HAP-1 (cell line): ENCODE measurements at regions not wholly inside any gene's neighbourhood (a gene's known extent, or its start where the extent isn't known, plus 50 kb on each side); places are given as distances from the start of the nearest gene placed in this dataset.
"Not testable (repeated sequence)": the region's sequence is repeated elsewhere in the genome, so short reads cannot be mapped to it uniquely, and the experiment has no call there.

ENCODE experiments used
- DNase-seq, 2 experiments: peaks; one replicate each; pipeline ENCODE4 v3.0.0-alpha.2; 2016 to 2020; ENCODE audit warnings: low spot score in 2 of 2
- H3K27me3 ChIP-seq: fragments of 250-450 bp; sonication (Bioruptor Pico); 2 replicates; pipeline ENCODE4 v1.5.1; 2020; ENCODE audit warnings: low read depth, mild to moderate bottlenecking, moderate library complexity
- H3K36me3 ChIP-seq: fragments of 250-450 bp; sonication (Bioruptor Pico); replicated peaks from 2 replicates; pipeline ENCODE4 v1.5.1; 2020; ENCODE audit warnings: mild to moderate bottlenecking
- H3K4me1 ChIP-seq: fragments of 250-450 bp; sonication (Bioruptor Pico); 2 replicates; pipeline ENCODE4 v1.5.1; 2020; ENCODE audit warnings: mild to moderate bottlenecking
- H3K4me3 ChIP-seq: fragments of 250-450 bp; sonication (Bioruptor Pico); 2 replicates; pipeline ENCODE4 v1.5.1; 2020; ENCODE audit warnings: mild to moderate bottlenecking, moderate library complexity
- H3K9me3 ChIP-seq: fragments of 250-450 bp; sonication (Bioruptor Pico); 2 replicates; pipeline ENCODE4 v1.5.1; 2020; ENCODE audit warnings: mild to moderate bottlenecking, moderate library complexity
- in situ Hi-C: fragments of 300-500 bp; cut with MboI; formaldehyde crosslinking; loops from 3 replicates; pipeline ENCODE4 v1.14.3; 2020; ENCODE audit warnings: low sequenced_read_pairs, inconsistent platforms, mixed read lengths

GRCh38 chr6:133147470-133148184, 93.5 kb upstream of the EYA4 start:
- H3K36me3 ChIP-seq, in situ Hi-C loops, H3K4me3 ChIP-seq, H3K9me3 ChIP-seq, H3K27me3 ChIP-seq, H3K4me1 ChIP-seq: not testable (repeated sequence)
- peak in 1 of 2 experiments; percentile 30 for DNase-seq

- Histone ChIP-seq H3K36me3 (no peaks in the 10 kb centered on the region), H3K9me3 (no peaks in the 10 kb centered on the region), H3K27me3 (no peaks in the 10 kb centered on the region), H3K4me1 (no peaks in the 10 kb centered on the region), H3K4me3 (no peak overlapping the region)
- in situ Hi-C loops = no loop called here
- DNase-seq = no peak
These were observed 84.5 kb upstream of the EYA4 start for GRCh38 chr6:133156689-133157088.

GRCh38 chr6:133157995-133158394, 83.2 kb upstream of the EYA4 start:
- no peak overlapping the region for H3K4me3 ChIP-seq
- in situ Hi-C loops = no loop called here

GRCh38 chr6:133159255-133159795, 81.8 kb upstream of the EYA4 start:
- no peaks in the 10 kb centered on the region for H3K4me1 ChIP-seq
- no peak for DNase-seq
- in situ Hi-C loops = no loop called here
- H3K9me3 ChIP-seq = no peaks in the 10 kb centered on the region
- H3K4me3 ChIP-seq = no peak overlapping the region
- H3K27me3 ChIP-seq = no peaks in the 10 kb centered on the region
- no peaks in the 10 kb centered on the region for H3K36me3 ChIP-seq

More at GRCh38 chr6:133157995-133158394, 83.2 kb upstream of the EYA4 start:
- Histone ChIP-seq H3K27me3 (no peaks in the 10 kb centered on the region), H3K36me3 (no peaks in the 10 kb centered on the region), H3K4me1 (no peaks in the 10 kb centered on the region), H3K9me3 (no peaks in the 10 kb centered on the region)
- DNase-seq = no peak

GRCh38 chr6:133160536-133160935, 80.6 kb upstream of the EYA4 start:
- in situ Hi-C loops = no loop called here

GRCh38 chr6:133165235-133165634, 75.9 kb upstream of the EYA4 start:
- in situ Hi-C loops = no loop called here
- no peaks in the 10 kb centered on the region for H3K27me3 ChIP-seq
- DNase-seq = no peak

More at GRCh38 chr6:133160536-133160935, 80.6 kb upstream of the EYA4 start:
- Histone ChIP-seq H3K4me3 (no peak overlapping the region), H3K9me3 (no peaks in the 10 kb centered on the region), H3K36me3 (no peaks in the 10 kb centered on the region), H3K27me3 (no peaks in the 10 kb centered on the region), H3K4me1 (no peaks in the 10 kb centered on the region)
- DNase-seq = no peak

GRCh38 chr6:133166766-133167165, 74.4 kb upstream of the EYA4 start:
- no peak overlapping the region for H3K4me3 ChIP-seq
- H3K9me3 ChIP-seq = no peaks in the 10 kb centered on the region; the same call in 1 of the 2 replicates
- in situ Hi-C loops = no loop called here
- H3K4me1 ChIP-seq = peaks cover 17% of the 10 kb centered on the region
- no peaks in the 10 kb centered on the region for H3K36me3 ChIP-seq
- no peak for DNase-seq
- H3K27me3 ChIP-seq = no peaks in the 10 kb centered on the region

More at GRCh38 chr6:133165235-133165634, 75.9 kb upstream of the EYA4 start:
- Histone ChIP-seq H3K9me3 (no peaks in the 10 kb centered on the region; the same call in 1 of the 2 replicates), H3K4me1 (peaks cover 15% of the 10 kb centered on the region), H3K4me3 (no peak overlapping the region), H3K36me3 (no peaks in the 10 kb centered on the region)

- DNase-seq = peak; percentile 53 to 66
These were observed 71.3 kb upstream of the EYA4 start for GRCh38 chr6:133169901-133170300.

GRCh38 chr6:133170602-133171001, 70.6 kb upstream of the EYA4 start:
- H3K27me3 ChIP-seq = no peaks in the 10 kb centered on the region
- no peaks in the 10 kb centered on the region for H3K36me3 ChIP-seq
- H3K9me3 ChIP-seq = peaks cover 6% of the 10 kb centered on the region
- DNase-seq = no peak
- in situ Hi-C loops = no loop called here
- no peak overlapping the region for H3K4me3 ChIP-seq
- peaks cover 17% of the 10 kb centered on the region for H3K4me1 ChIP-seq

More at GRCh38 chr6:133169901-133170300, 71.3 kb upstream of the EYA4 start:
- in situ Hi-C loops = no loop called here
- H3K4me1 ChIP-seq = peaks cover 17% of the 10 kb centered on the region
- no peaks in the 10 kb centered on the region for H3K27me3 ChIP-seq
- H3K9me3 ChIP-seq = peaks cover 6% of the 10 kb centered on the region
- no peak overlapping the region for H3K4me3 ChIP-seq
- no peaks in the 10 kb centered on the region for H3K36me3 ChIP-seq

GRCh38 chr6:133171989-133172604, 69.1 kb upstream of the EYA4 start:
- peaks cover 17% of the 10 kb centered on the region for H3K4me1 ChIP-seq
- H3K27me3 ChIP-seq = no peaks in the 10 kb centered on the region
- DNase-seq = no peak
- in situ Hi-C loops = no loop called here
- peaks cover 6% of the 10 kb centered on the region for H3K9me3 ChIP-seq
- no peaks in the 10 kb centered on the region for H3K36me3 ChIP-seq
- no peak overlapping the region for H3K4me3 ChIP-seq

GRCh38 chr6:133173276-133173675, 67.9 kb upstream of the EYA4 start:
- peaks cover 17% of the 10 kb centered on the region for H3K4me1 ChIP-seq
- in situ Hi-C loops = no loop called here
- peaks cover 6% of the 10 kb centered on the region for H3K9me3 ChIP-seq
- H3K36me3 ChIP-seq = no peaks in the 10 kb centered on the region
- H3K4me3 ChIP-seq = no peak overlapping the region
- H3K27me3 ChIP-seq = no peaks in the 10 kb centered on the region
- no peak for DNase-seq

- peak in 1 of 2 experiments; percentile 37 for DNase-seq
- H3K4me3 ChIP-seq = no peak overlapping the region
- in situ Hi-C loops = loop anchor here (25.0 kb wide), 1 partner anchor 383 kb away; no protein-coding TSS in a partner anchor
- no peaks in the 10 kb centered on the region for H3K36me3 ChIP-seq
- no peaks in the 10 kb centered on the region for H3K9me3 ChIP-seq
- H3K27me3 ChIP-seq = no peaks in the 10 kb centered on the region
- no peaks in the 10 kb centered on the region for H3K4me1 ChIP-seq
These were observed 61.7 kb upstream of the EYA4 start for GRCh38 chr6:133179481-133179880.

GRCh38 chr6:133183691-133184090, 57.5 kb upstream of the EYA4 start:
- Histone ChIP-seq H3K4me3 (no peak overlapping the region), H3K27me3 (no peaks in the 10 kb centered on the region), H3K4me1 (no peaks in the 10 kb centered on the region; the same call in 1 of the 2 replicates), H3K36me3 (no peaks in the 10 kb centered on the region), H3K9me3 (no peaks in the 10 kb centered on the region)
- no peak for DNase-seq
- in situ Hi-C loops = loop anchor here (25.0 kb wide), 1 partner anchor 379 kb away; no protein-coding TSS in a partner anchor

- Histone ChIP-seq H3K4me3 (no peak overlapping the region), H3K27me3 (no peaks in the 10 kb centered on the region), H3K36me3 (no peaks in the 10 kb centered on the region), H3K4me1 (no peaks in the 10 kb centered on the region; the same call in 1 of the 2 replicates), H3K9me3 (no peaks in the 10 kb centered on the region)
- in situ Hi-C loops = loop anchor here (25.0 kb wide), 1 partner anchor 377 kb away; no protein-coding TSS in a partner anchor
- peak in 1 of 2 experiments; percentile 18 for DNase-seq
These were observed 56.3 kb upstream of the EYA4 start for GRCh38 chr6:133184798-133185372.
